NB4 (cell line): ENCODE measurements at regions not wholly inside any gene's neighbourhood (a gene's known extent, or its start where the extent isn't known, plus 50 kb on each side); places are given as distances from the start of the nearest gene placed in this dataset.

Source experiments
- CTCF ChIP-seq: IDR thresholded peaks from one replicate; pipeline ENCODE4 v1.5.1; 2012; ENCODE audit warnings: low read depth, low read length
- MAX ChIP-seq: IDR thresholded peaks from 2 replicates; pipeline ENCODE4 v1.6.1; 2011; ENCODE audit warnings: low read depth, low read length
- MYC ChIP-seq: IDR thresholded peaks from 2 replicates; pipeline ENCODE4 v1.6.1; 2011; ENCODE audit warnings: low read depth, low read length

- TF ChIP-seq CTCF (no peak), MYC (no peak), MAX (no peak)
Observed at GRCh38 chr5:173831196-173831914, 56.8 kb upstream of the CPEB4 start.
